OCI-LY3 (cell line): ENCODE measurements at regions not wholly inside any gene's neighbourhood (a gene's known extent, or its start where the extent isn't known, plus 50 kb on each side); places are given as distances from the start of the nearest gene placed in this dataset.

Source experiments
- CTCF ChIP-seq: fragments of 200-600, 300-600 bp; sonication (generic); IDR thresholded peaks from 2 replicates; pipeline ENCODE4 v1.5.1; 2014; ENCODE audit warnings: antibody characterized with exemption, low read length, low read depth
- EZH2phosphoT487 ChIP-seq: fragments of 200-600 bp; shearing (Covaris generic); IDR thresholded peaks from 2 replicates; pipeline ENCODE4 v1.6.1; 2018; ENCODE audit warnings: antibody characterized with exemption, mixed run types, low read depth

DNA sequence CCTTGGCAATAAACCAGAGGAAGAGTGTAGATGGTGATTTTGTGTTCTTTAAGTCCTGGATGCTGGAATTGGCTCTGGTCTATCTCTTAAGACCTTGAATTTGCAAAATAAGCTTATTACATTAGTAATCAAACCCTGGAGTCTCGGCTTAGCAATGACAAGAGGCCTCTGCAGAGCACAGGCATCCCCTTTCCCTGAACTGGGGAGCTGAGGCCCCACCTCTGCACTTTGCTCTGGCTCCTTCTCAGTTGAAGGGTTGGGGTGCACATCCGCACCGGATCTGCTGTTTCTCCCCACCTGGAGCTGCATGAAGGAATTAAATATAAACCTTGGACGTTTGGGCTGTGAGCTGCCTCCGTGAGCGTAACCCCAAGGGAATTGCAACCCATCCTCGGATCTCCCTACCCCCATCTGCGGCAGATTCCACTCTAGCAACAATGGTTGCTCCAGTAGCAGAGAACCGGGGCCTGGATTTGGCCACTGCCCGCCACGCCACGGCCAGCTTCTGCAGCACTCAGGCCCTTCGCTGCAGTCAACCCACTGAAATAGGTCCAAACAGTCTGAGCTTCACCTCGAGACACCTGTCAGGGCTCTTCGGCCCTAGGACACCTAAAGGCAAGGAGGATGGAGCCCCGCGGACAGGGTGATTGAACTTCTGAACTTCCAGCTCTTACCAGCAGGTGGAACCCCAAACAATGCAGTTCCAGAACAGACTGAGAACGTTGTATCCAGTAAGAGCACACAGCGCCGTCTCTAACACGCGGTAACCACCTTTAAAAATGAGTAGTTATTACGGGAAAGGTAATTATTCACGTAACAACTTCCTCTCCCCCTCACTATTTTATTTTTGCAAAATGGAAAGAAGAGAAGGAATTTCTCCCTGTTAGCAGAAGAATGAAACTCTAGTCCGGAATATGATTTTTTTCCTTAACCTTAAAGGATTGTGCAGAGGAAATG is 54.8 kb upstream of the CAPRIN1 start:
- TF ChIP-seq CTCF (peak; percentile 84), EZH2phosphoT487 (no peak)
